ENCODE measurements at regions not wholly inside any gene's neighbourhood (a gene's known extent, or its start where the extent isn't known, plus 50 kb on each side); places are given as distances from the start of the nearest gene placed in this dataset.

DNA sequence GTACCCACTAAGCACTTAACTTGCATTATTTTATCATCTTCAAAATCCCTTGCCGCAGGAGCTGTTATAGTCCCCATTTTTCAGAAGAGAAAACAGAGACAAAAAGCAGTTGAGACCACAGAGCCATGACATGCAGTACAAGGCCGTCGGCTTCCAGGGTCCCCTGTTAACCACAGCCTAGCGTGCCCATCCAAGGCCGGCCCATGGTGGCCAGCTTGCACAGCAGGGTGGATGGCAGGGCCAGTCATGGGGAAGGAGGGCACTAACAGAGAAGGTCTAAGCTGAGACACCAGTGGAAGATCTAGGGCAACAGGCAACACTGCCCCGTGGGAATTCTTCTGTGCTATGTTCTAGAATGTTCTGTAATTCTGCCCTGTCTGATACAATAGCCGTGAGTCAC, 192.6 kb upstream of the ID2 start:
- TF ChIP-seq POLR2AphosphoS5 (IDR thresholded peaks at IDR 0.05; ENCODE audit: low read depth, low read length) (no peak), POLR2A (IDR thresholded peaks at IDR 0.05; ENCODE audit: low read depth, low read length) (no peak), TAF1 (IDR thresholded peaks at IDR 0.05; ENCODE audit: low read depth, low read length) (no peak)

Data from GM12891 (cell line).